GM18511 (cell line): ENCODE measurements at regions not wholly inside any gene's neighbourhood (a gene's known extent, or its start where the extent isn't known, plus 50 kb on each side); places are given as distances from the start of the nearest gene placed in this dataset.
"Not testable (repeated sequence)": the region's sequence is repeated elsewhere in the genome, so short reads cannot be mapped to it uniquely, and the experiment has no call there.

Experiments used
- ATAC-seq: cut with Tn5 transposase; IDR thresholded peaks from one replicate; pipeline ENCODE4 v1.9.1; 2021; ENCODE audit warnings: mild to moderate bottlenecking, moderate library complexity; ENCODE audit not compliant: unreplicated experiment

DNA sequence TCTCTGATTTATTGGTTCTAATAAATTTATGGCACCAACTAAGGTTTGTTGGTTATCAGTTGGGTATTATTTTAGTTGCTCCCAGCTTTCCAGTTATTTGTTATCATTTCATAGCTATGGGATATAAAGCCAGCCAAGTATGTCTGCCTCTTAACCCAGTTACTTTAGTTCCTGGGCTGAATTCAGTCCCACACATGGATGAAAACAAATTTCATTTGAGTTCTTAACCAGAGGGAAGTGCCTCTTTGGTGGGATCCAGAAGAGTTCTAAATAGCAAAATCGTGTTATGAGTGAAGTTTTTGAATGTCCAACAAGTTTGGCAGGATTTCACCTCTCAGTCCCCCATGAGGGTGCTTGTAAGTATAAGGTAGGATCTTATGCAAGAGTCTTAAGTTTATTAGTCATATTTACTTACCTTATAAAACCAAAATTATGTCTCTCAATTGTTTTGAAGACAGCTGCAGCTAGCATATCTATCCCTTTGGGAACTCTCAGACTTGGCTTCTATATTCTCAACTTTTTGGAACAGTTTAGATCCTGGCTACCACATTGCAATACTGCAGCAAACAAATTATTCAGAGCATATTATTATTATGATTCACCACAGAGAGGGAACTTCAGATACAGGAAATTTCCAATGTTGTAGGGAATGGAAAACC, 683.6 kb downstream of the BCKDHB start:
- no peak for ATAC-seq

DNA sequence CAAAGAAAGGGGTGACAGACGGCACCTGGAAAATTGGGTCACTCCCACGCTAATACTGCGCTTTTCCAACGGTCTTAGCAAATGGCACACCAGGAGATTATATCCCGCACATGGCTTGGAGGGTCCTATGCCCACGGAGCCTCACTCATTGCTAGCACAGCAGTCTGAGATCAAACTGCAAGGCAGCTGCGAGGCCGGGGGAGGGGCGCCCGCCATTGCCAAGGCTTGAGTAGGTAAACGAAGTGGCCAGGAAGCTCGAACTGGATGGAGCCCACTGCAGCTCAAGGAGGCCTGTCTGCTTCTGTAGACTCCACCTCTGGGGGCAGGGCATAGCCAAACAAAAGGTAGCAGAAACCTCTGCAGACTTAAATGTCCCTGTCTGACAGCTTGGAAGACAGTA, 676.8 kb downstream of the BCKDHB start:
- ATAC-seq = not testable (repeated sequence)

DNA sequence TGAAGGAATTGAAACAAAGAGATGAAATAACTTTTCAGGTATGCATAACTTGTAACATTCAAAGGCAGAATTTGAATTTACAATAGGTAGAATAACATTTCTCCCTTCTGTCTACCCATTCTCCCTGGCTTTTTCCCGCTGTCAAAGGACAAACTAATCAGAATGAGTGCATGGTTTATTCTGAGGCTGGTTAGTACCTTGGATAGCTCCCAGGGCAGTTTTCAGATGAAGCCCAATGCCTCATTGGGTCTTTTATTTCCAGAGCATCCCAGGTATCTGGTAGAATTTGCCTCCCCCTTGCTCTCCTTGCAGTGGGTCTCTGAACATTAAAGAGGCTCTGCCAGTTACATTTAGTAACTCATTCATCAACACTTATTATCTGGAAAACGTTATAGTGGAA, 665.5 kb downstream of the BCKDHB start:
- no peak for ATAC-seq

DNA sequence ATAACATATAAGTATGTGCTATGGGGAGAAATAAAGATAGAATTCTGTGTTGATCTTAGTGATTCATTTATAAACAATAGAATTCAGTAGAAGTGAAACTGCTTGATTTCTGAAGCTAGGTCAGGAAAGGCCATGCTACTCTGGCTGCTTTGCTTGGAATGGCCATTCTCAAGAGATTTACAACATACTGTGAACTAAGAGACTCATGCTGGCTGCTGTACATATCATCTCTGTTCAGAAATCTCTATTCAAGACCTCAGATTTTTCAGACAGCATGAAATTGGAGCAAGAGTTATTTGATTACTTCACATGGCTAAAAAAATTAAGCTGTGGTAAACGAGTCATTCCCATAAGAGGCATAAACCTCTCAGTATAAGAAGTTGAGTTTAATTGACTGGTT, 662.6 kb downstream of the BCKDHB start:
- no peak for ATAC-seq

DNA sequence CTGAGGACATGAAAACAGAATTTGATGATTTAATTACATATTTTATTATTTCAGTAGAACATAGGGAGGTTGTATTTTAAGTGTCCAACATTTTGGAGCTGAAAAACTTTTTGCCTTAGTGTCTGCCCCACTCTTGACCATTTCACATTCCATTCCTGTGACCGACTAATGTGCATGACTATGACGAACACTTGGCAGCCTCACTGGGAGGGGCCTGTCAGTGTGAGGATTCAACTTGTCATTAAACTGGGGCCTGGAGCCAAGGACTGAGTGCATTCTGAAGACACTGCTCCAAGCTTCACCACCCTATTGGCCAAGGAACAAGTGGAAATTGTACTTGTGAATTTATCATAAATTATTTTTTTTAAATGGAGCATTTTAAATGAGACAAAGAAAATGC, 661.3 kb downstream of the BCKDHB start:
- no peak for ATAC-seq

DNA sequence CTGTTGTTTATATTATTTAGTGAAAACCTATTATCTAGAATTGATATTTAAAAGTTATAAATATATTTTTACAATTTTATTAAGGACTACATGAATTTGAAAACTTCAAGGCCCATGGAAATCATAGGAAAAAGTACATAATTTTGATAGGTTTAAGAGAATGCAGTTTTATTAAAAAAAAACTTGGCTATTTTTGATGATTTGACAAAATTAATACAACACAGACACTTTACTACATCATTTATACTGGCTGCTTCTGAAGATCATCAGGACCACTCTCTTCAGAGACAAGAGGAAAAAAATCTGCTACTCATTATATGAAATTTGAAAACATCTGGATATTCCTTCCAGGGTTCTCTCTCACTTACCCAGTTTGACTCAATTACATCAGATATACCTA, 637.7 kb downstream of the BCKDHB start:
- no peak for ATAC-seq

DNA sequence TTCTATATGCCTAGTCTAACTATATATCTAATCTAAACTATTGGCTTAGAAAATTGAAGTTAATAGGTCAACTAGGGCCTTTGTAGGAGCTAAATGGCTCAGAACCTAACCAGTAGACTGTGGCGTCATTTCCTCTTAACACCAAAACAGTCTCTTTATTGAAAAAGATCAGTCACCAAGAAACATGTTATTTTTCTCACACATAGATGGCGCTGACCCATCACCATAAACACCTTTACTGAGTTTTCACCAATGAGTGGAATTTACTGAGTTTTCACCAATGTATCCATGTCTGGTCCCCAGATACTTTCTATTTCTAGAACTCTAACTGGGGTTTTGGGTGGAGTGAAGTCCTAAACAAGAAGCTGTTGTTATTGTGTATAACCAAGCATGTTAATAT, 636.0 kb downstream of the BCKDHB start:
- no peak for ATAC-seq

DNA sequence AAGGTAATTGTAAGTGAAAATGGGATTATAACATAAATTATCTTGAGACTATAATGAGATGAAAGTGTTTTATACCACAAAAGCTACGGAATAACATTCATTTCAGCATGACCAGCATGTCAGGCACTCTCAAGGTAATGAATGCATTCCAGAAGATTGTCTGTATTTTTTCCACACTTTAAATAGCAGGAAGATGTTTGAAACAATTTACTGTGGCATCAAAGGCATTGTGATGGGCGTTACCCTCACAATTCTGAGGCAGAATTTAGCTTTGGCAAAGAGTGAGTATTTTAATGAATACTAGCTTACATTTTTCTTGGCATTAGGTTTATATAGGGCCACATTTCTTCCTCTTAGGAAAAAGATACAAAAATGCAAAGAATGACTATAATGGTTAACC, 627.2 kb downstream of the BCKDHB start:
- no peak for ATAC-seq

DNA sequence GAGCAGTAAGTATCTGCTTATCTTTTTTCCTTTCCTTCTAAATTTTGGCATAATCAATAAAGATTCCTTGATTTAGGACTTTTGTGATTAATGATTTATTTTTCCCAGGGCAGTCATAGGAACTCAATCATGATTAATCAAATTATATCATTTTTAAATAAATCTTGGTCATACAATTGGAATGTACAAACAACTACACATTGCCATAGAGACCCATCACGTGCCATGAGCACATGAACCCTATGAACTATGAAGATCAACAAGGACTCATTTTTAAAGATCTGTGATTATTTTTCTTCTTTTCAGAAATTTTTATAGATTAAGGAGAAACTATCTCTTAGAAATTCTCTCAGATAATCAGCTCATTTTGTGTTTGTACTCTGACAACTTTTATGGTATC, 622.4 kb downstream of the BCKDHB start:
- no peak for ATAC-seq

DNA sequence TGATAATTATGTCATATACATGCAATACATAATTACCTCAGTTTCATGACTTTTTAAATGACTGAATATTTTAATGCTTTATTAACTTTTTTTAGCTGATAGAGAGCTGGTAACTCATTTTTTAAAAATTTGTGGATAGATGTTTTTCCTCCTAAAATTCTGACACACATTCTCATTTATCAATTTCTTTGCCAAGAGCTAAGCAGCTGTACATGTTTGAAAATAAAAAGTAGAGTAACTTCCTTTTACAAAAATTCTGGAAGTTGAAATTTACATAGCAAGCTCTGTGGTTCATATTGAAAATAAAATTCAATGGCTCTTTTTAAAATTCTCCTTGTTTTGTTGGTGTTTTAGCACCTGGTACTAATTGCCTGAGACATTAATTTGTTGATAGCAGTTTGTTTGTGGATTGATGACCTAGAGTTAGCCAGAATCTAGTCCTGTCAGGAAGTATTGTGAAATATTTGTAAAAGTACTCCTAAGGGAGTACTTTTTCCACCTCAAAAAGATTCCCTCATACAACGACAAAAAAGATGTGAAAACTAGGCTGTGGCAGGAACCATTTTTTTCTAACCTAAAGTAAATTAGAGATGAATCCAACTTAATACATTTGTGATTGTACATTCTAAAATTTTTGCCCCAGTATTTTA, 621.8 kb downstream of the BCKDHB start:
- ATAC-seq = no peak

DNA sequence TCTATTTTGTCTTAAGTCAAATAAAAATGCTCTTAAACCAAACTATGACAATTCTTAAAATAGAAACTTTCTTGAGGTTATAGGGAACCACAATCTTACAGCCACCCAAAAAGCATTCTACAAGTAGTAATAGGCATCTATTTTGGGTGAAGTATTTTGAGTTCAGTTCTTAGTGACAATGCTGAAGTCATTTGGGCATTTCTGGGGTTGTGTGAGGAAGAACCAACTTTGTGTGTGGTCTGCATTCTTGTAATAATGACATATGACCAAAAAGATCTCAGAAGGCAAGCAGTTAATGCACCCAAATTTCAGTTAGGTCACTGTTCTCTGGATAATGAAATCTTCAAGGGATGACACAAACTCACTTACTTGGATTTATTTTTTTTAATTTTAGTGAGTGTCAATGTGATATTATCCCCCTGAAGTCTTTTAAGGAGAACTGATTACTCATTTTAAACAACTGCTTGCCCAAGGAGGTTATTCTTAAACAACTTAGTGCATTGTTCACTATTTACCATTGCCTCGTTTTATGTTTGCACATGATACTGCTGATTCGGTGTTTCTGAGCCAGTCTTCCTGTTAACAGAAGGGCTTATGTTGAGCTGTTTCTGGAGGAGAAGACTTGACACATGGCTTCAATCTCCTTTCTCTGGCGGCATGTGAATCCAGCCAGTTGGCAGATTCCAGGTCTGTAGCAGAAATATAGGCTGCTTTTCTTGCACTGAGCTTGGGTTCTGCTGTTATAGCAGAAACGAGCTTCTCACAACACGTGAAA, 618.9 kb downstream of the BCKDHB start:
- ATAC-seq = no peak

DNA sequence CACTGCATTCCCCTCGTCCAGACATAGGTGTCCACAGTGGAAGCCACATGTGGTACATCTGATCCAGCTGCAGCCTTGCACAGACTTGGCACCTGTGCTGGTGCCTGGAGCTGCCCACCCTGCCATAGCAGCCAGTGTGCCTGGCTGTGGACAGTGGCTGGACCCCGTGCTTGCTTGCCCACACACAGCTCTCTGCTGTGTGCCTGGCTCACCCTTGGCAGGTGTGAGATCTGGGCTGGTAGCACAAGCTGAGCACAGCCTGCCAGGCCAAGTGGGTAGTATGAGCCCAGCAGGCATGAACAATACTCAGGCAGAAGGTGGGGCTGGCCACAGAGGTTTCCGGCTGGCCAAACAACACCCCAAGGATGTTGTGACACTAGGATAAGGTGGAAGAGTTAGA, 614.4 kb downstream of the BCKDHB start:
- no peak for ATAC-seq

DNA sequence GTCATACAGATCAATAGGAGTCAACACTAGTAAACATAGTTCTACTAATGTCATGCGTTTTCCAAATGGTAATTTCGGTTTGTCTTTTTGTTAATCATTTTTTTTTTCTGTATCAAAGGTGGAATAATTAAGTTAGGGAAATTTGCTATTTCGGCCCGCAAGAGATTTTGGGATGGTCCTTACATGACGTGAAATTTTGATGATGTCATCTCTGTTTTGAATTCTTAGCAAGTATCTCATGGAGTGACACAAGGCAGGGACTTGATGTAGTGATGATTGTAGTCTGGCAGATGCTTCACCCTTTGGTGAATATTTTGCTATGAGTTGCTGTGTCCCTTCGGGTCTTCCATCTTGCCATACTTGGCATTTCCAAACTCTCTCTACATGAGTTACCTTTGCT, 608.0 kb downstream of the BCKDHB start:
- no peak for ATAC-seq

DNA sequence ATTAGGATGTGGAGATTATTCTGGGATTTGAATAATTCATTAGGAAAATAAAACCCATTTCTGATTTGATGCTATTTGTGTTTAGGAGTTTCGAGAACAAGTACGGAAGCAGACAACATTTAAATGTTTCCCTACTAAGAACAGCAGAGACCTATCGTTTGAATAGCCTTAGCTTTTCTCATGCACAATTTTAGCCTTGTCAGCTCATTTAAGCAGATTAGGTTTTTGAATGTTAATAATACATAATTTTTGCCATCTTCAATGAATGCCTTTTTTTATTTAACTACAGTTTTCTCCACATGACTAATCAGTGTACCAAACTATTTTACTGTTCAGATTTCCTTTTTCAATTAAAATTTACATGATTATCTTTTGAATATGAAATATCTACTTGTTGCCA, 592.0 kb downstream of the BCKDHB start:
- ATAC-seq = no peak

DNA sequence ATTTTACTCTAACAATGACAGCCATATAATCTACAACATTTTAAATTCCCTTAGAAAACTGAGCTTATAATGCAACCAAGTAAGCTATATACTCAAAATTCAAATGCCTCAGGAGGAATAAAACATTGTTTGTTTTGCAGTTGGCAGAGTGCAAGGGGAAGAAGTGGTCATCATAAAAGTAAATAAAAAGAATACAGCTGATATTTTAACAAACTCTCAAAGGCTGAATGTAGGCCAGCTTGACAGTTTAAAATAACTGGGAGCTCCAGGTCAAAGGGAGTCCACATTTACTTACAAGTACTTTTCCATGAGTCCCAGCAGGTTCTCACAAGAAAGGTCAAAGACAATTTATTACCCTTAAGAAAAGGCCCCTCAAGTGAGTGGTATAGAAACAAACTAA, 589.8 kb downstream of the BCKDHB start:
- ATAC-seq = no peak

DNA sequence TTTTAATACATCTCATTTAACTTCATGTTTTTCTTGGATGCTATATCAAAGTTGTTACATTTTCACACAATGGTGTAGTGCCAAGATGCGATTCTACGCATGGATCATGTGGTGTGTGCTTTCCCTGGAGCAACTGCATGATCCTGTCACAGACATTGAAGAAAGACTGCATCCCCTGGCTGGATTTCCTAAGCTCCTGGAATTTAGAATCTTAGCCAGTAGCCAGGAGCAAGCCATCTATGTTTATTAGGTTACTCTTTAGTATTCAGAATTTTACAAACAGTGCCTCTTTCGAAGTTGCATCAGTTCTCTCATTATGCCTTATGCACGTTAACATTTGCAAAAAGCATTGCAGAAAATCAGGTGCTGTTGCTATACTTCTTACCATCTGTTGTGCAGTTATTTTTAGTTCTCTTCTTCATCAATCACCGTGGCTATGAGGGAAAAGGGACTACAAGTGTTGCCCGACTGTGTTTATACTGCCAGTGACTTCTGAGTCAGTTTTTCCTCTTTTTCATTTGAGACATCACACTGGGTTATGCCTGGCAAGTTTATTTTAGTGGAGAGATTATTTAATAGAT, 584.2 kb downstream of the BCKDHB start:
- ATAC-seq = no peak

DNA sequence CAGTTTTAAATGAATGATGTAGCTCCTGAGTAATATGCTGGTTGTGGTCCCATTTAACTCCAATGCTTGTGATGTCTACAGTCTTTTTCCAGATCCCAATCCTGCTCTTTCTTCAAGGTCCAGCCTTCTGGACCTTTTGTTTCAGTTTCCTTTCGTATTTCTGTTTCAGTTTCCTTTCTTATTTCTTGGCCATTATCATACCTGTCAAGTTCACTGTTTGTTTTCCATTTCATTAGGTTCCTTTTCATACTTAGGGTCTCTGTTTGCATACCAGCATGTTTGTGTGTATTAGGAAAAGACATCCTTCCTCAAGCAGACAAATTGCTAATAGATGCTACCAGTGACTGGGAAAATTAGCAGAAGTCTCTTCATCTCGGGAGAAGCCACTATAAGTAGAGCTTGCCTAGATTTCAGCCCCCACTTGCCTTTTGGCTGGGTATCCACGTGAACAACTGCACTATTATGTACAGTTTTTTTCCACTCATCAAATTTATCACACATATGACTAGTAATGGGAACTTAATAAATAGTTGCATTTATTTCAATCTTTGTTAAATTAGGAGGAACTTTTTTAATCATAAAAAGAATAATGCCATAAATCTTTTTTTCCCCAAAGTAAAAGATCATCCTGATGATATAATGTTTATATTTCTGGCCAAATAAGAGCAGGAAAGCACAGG, 583.4 kb downstream of the BCKDHB start:
- no peak for ATAC-seq

DNA sequence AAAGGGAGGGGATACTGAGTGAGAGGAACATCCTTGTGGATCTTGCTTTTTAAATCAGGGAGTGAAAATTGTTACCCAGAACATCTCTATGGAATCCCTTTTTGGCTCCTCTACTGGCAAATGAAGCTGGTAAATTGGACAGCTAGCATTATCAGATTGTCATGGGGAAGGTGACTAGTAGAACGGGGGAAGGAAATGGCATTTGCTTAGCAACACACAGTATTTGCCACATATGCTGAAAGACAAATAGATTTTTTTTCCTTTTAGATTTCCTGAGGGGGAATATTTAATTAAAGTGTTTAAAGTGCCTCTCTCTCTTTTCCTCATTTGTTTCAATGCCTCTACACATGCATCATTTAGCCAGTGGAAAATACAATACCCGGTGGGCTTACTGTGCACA, 573.5 kb downstream of the BCKDHB start:
- ATAC-seq = no peak

DNA sequence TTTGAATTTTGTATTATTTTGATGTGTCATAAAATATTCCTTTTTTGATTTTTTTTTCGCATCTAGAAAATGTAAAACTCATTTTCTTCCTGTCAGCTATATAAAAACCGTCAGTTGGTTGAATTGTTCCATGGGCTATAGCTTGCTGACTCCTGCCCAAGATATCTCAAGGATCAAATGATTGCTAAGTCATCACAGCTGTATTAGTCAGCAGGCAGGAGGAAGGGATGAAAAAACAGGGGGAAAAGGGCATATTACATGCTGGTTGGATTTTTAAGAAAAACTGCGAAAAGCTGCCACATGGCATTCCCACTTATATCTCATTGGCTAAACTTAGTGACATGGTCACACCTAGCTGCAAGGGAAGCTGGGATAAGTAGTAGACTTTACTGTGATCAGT, 569.9 kb downstream of the BCKDHB start:
- ATAC-seq = no peak

DNA sequence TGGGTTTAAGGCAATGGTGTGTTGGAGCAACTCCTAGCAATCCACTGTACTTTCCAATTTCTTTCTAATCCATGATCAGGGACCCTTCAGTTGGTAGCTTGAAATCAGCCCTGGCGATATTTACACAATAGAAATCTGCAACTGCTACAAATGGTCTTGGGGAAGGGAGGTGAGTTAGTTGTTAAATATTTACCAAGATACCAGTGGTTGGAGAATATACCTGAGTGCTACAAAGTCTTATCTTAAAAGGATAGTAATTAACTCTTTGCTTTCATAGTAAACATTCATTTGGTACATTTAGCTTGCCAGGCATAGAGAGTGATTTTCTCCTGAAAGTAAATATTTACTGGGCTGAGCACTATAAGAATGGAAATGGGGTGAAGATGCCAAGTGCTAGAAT, 568.2 kb downstream of the BCKDHB start:
- no peak for ATAC-seq

DNA sequence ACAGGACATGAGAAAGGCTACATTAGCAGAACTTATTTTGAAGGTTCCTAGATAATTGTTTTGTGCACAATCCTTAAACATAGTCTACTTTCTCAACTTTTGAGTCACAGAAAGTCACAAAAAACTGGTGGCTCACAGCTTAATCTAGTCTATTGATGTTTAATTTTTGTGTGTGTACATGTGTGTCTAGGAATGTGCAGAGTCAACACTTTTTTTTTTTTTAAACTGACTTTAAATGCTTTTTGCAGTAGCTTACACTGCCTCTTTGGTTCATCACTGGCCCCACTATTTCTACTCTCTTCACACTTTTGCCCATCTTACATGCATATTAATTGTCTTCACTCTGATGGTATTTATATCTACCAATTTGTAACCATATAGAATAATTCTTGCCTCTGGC, 566.9 kb downstream of the BCKDHB start:
- no peak for ATAC-seq
